Kidney epithelial cell (primary cell): ENCODE measurements at regions not wholly inside any gene's neighbourhood (a gene's known extent, or its start where the extent isn't known, plus 50 kb on each side); places are given as distances from the start of the nearest gene placed in this dataset.

Source experiments
- DNase-seq: peaks from one replicate; pipeline ENCODE4 v3.0.0-alpha.2; 2010; ENCODE audit warnings: low read depth
- H3K27me3 ChIP-seq: 2 replicates; pipeline ENCODE4 v1.6.0; 2011; ENCODE audit warnings: low read length; ENCODE audit not compliant: control insufficient read depth, insufficient read depth
- H3K36me3 ChIP-seq: 2 replicates; pipeline ENCODE4 v1.5.1; 2011; ENCODE audit warnings: low read length; ENCODE audit not compliant: control insufficient read depth, insufficient read depth
- H3K4me3 ChIP-seq: 2 replicates; pipeline ENCODE4 v1.5.1; 2011; ENCODE audit warnings: low read depth, mild to moderate bottlenecking, control low read depth, low read length
- TF ChIP-seq, protein P1 (sequence below): IDR thresholded peaks from 2 replicates; pipeline ENCODE4 v1.5.1; 2011; ENCODE audit warnings: mild to moderate bottlenecking, moderate library complexity, low read length, control low read depth, inconsistent platforms; ENCODE audit not compliant: insufficient read depth, poor library complexity, severe bottlenecking

DNA sequence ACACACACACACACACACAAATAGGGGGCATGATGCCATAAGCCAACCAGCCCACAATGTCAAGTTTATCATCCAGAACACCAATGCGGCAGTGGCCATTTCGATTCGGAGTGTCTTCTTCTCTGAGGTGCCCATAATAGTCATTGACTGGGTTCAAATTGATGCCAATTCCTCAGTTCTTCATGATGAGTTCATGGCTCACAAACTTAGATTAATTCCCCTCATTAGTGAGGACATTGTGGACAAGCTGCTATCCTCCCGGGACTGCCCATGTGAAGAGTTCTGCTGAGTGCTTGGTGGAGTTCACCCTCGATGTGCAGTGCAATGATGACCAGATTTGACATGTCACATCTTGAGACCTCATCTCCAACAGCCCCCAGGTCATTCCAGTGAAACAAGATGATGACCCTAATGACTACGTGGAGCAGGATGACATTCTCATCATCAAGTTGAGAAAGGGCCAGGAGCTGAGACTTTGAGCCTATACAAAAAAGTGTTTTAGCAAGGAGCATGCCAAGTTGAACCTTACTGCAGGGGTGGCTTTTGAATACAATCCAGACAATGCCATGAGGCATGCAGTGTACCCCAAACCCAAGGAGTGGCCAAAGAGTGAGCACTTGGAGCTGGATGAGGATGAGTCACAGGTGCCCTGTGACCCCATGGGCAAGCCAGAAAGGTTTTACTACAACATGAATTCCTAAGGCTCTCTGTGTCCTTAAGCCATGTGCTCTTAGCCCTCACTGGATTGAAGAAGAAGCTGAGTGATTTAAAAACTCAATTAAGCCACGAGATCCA, 211.6 kb upstream of the SAMSN1 start:
- no peaks in the 10 kb centered on the region for H3K36me3 ChIP-seq
- H3K4me3 ChIP-seq = no peak overlapping the region
- TF ChIP-seq, protein P1, sequence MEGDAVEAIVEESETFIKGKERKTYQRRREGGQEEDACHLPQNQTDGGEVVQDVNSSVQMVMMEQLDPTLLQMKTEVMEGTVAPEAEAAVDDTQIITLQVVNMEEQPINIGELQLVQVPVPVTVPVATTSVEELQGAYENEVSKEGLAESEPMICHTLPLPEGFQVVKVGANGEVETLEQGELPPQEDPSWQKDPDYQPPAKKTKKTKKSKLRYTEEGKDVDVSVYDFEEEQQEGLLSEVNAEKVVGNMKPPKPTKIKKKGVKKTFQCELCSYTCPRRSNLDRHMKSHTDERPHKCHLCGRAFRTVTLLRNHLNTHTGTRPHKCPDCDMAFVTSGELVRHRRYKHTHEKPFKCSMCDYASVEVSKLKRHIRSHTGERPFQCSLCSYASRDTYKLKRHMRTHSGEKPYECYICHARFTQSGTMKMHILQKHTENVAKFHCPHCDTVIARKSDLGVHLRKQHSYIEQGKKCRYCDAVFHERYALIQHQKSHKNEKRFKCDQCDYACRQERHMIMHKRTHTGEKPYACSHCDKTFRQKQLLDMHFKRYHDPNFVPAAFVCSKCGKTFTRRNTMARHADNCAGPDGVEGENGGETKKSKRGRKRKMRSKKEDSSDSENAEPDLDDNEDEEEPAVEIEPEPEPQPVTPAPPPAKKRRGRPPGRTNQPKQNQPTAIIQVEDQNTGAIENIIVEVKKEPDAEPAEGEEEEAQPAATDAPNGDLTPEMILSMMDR = no peak
- no peak for DNase-seq
- no peaks in the 10 kb centered on the region for H3K27me3 ChIP-seq

DNA sequence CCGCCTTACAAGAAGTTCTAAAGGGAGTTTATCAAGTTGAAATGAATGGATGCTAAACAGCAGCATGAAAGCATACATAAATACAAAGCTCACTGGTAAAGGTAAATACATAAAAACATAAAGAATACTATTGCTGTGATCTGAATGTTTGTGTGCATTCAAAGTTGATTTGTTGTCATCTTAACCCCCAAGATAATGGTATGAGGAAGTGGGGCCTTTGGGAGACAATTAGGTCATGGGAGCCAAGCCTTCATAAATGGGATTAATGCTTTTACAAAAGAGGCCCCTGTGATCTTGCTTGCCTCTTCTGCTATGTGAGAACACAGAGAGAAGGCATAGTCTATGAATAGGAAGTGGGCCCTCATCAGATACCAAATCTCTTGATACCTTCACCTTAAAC, 209.0 kb upstream of the SAMSN1 start:
- no peak overlapping the region for H3K4me3 ChIP-seq
- TF ChIP-seq, protein P1 = no peak
- H3K36me3 ChIP-seq = no peaks in the 10 kb centered on the region
- no peaks in the 10 kb centered on the region for H3K27me3 ChIP-seq
- DNase-seq = no peak

DNA sequence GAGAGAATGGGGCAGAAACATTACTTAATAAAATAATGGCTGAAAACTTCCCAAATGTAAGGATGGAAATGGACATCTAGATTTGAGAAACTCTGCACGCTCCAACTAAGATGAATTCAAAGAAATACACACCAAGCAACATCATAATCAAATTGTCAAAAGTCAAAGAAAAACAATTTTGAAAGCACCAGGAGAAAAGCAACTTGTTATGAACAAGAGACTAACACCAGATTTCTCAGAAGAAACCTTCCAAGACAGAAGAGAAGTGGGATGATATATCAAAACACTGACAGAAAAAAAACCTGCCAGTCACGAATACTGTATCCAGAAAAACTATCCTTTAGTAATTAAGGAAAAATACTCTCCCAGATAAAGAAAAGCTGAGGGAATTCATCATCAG, 208.6 kb upstream of the SAMSN1 start:
- H3K27me3 ChIP-seq = no peaks in the 10 kb centered on the region
- TF ChIP-seq, protein P1 = no peak
- DNase-seq = no peak
- H3K4me3 ChIP-seq = no peak overlapping the region
- no peaks in the 10 kb centered on the region for H3K36me3 ChIP-seq

DNA sequence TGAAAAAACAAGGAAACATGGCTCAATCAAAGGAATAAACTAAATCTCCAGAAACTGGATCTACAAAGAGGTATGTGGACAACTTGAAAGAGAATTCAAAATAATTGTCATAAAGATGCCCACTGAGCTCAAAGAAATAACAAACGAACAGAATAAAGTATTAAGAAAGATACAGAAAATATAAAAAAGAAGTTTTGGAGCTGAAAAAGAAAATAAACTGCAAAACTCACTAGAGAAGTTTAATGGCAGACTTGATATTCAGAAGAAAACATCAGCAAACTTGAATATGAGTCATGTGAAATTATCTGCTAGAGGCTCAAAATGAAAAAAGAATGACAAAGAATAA, 208.1 kb upstream of the SAMSN1 start:
- no peak for DNase-seq
- TF ChIP-seq, protein P1 = no peak
- H3K4me3 ChIP-seq = no peak overlapping the region
- H3K36me3 ChIP-seq = no peaks in the 10 kb centered on the region
- H3K27me3 ChIP-seq = no peaks in the 10 kb centered on the region

DNA sequence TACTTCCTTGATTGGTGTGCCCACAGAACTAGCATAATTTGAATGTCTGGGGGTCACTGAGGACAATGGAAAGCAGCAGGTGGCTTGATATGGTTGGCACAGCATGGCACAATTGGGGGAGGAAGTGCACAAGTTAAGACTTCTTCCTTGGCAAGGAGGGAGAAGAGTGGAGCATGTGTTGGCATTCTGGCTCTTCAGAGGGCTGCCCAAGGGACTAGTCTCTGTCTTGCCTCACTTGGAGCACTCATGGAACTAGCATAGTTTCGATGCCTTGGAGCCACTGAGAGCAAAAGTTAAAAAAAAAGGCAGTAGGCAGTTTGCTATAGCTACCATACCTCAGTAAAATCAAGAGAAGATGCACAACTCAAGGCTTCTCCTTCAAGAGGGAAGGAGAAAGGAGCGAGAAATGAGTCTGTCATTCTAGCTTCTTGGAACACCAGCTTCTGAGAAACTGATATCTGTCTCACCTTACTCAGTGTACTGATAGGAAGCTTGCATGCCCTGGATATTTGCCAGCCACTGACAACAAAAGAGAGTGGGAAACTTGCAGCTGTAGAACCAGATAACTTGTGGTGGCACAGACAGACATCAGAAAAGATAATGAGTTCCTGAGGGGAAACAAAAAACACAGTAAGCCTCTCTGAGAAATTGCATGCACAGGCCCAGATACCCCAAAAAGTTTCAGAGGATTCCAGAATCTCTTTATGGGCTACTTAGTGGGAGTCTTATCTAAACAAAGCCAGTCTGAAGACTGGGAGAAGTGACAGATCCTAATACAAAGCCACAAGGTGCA, 207.5 kb upstream of the SAMSN1 start:
- no peak for DNase-seq
- TF ChIP-seq, protein P1 = no peak
- H3K27me3 ChIP-seq = no peaks in the 10 kb centered on the region
- H3K36me3 ChIP-seq = no peaks in the 10 kb centered on the region
- H3K4me3 ChIP-seq = no peak overlapping the region
